ENCODE measurements at regions not wholly inside any gene's neighbourhood (a gene's known extent, or its start where the extent isn't known, plus 50 kb on each side); places are given as distances from the start of the nearest gene placed in this dataset.

DNA sequence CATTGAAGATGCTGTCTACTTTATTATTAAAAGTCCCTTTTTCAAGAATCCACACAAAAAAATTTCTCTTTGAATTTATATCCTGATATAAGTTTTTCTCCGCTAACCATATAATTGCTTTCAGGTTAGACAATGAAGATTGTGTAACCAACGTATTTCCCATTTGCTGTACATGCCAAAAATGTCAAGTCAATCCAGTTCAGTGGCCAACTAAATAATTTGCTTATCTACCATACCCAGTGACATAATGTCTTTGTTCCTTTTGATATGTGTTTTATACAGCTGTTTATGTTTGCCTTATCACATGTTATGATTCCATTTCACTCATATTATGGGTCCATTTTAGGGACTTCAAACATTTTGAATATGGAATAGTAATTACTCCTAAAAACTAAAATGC, 349.9 kb downstream of the EFNA5 start:
- TF ChIP-seq, protein P1, sequence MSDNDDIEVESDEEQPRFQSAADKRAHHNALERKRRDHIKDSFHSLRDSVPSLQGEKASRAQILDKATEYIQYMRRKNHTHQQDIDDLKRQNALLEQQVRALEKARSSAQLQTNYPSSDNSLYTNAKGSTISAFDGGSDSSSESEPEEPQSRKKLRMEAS (IDR thresholded peaks at IDR 0.05) = no peak
- TF ChIP-seq TCF7L2 (IDR thresholded peaks at IDR 0.05; ENCODE audit: borderline replicate concordance, extremely low read depth, insufficient read depth, insufficient read length) (no peak), SP1 (IDR thresholded peaks at IDR 0.05; ENCODE audit: low read depth) (no peak), POLR2AphosphoS5 (IDR thresholded peaks at IDR 0.05; ENCODE audit: low read depth, low read length) (no peak), RAD21 (IDR thresholded peaks at IDR 0.05; ENCODE audit: low read depth) (no peak), POLR2A (IDR thresholded peaks at IDR 0.05; ENCODE audit: borderline replicate concordance, extremely low read depth, insufficient read depth, insufficient read length) (no peak), YY1 (IDR thresholded peaks at IDR 0.05; ENCODE audit: extremely low read depth, insufficient replicate concordance, low read depth, low read length) (no peak), EZH2 (IDR thresholded peaks at IDR 0.05) (no peak), ZFX (IDR thresholded peaks at IDR 0.05) (no peak), EZH2phosphoT487 (IDR thresholded peaks at IDR 0.05; ENCODE audit: borderline replicate concordance) (no peak)
- TF ChIP-seq, protein P2, sequence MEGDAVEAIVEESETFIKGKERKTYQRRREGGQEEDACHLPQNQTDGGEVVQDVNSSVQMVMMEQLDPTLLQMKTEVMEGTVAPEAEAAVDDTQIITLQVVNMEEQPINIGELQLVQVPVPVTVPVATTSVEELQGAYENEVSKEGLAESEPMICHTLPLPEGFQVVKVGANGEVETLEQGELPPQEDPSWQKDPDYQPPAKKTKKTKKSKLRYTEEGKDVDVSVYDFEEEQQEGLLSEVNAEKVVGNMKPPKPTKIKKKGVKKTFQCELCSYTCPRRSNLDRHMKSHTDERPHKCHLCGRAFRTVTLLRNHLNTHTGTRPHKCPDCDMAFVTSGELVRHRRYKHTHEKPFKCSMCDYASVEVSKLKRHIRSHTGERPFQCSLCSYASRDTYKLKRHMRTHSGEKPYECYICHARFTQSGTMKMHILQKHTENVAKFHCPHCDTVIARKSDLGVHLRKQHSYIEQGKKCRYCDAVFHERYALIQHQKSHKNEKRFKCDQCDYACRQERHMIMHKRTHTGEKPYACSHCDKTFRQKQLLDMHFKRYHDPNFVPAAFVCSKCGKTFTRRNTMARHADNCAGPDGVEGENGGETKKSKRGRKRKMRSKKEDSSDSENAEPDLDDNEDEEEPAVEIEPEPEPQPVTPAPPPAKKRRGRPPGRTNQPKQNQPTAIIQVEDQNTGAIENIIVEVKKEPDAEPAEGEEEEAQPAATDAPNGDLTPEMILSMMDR (IDR thresholded peaks at IDR 0.05 in 2 of 3, conservative IDR thresholded peaks at IDR 0.05 in 1 of 3; ENCODE audit: borderline replicate concordance in 1 of 3, insufficient read depth in 1 of 3, low read depth in 2 of 3, low read length in 2 of 3) = no peak
- TF ChIP-seq, protein P3, sequence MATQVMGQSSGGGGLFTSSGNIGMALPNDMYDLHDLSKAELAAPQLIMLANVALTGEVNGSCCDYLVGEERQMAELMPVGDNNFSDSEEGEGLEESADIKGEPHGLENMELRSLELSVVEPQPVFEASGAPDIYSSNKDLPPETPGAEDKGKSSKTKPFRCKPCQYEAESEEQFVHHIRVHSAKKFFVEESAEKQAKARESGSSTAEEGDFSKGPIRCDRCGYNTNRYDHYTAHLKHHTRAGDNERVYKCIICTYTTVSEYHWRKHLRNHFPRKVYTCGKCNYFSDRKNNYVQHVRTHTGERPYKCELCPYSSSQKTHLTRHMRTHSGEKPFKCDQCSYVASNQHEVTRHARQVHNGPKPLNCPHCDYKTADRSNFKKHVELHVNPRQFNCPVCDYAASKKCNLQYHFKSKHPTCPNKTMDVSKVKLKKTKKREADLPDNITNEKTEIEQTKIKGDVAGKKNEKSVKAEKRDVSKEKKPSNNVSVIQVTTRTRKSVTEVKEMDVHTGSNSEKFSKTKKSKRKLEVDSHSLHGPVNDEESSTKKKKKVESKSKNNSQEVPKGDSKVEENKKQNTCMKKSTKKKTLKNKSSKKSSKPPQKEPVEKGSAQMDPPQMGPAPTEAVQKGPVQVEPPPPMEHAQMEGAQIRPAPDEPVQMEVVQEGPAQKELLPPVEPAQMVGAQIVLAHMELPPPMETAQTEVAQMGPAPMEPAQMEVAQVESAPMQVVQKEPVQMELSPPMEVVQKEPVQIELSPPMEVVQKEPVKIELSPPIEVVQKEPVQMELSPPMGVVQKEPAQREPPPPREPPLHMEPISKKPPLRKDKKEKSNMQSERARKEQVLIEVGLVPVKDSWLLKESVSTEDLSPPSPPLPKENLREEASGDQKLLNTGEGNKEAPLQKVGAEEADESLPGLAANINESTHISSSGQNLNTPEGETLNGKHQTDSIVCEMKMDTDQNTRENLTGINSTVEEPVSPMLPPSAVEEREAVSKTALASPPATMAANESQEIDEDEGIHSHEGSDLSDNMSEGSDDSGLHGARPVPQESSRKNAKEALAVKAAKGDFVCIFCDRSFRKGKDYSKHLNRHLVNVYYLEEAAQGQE (IDR thresholded peaks at IDR 0.05; ENCODE audit: low read depth) = no peak

Data from HCT116 (cell line).